ENCODE measurements at regions not wholly inside any gene's neighbourhood (a gene's known extent, or its start where the extent isn't known, plus 50 kb on each side); places are given as distances from the start of the nearest gene placed in this dataset.

- TF ChIP-seq ZNF184 (tag by site-specific recombination; IDR thresholded peaks at IDR 0.05) = 0 out of 2 replicates have a peak, but pooled peaks have one; percentile 7
- TF ChIP-seq ZNF529 (tag by site-specific recombination; IDR thresholded peaks at IDR 0.05; ENCODE audit: insufficient replicate concordance) = no peak
- no peak for TF ChIP-seq ZSCAN4 (tag by site-specific recombination; IDR thresholded peaks at IDR 0.05)
- peak; percentile 36; the same call in 1 of the 2 replicates for TF ChIP-seq ZBTB17 (tag by site-specific recombination; IDR thresholded peaks at IDR 0.05)
These were observed 102.6 kb downstream of the ADSS2 start (continued) for GRCh38 chr1:244349103-244349531.

- CTCF ChIA-PET = no interaction called here
- Histone ChIP-seq H3K4me1 (ENCODE audit: control insufficient read depth, insufficient read depth, low read length) (peaks cover 17% of the 10 kb centered on the region), H3K36me3 (ENCODE audit: control insufficient read depth in 2 of 2, insufficient read depth in 1 of 2, low read length in 2 of 2) (no peaks in the 10 kb centered on the region), H3K4me3 (ENCODE audit: low read depth, low read length) (no peak overlapping the region), H3K9me3 (ENCODE audit: control insufficient read depth, insufficient read depth, low read depth, low read length) (no peaks in the 10 kb centered on the region), H3K27ac (ENCODE audit: extremely low read depth, low read depth, low read length) (no peak overlapping the region)
- TF ChIP-seq ZNF423 (tag by site-specific recombination; IDR thresholded peaks at IDR 0.05) = no peak
- TF ChIP-seq CTCF (tag by site-specific recombination; IDR thresholded peaks at IDR 0.05) = no peak
- no peak for TF ChIP-seq ZNF121 (tag by site-specific recombination; IDR thresholded peaks at IDR 0.05)
- no peak for TF ChIP-seq ZNF302 (tag by site-specific recombination; IDR thresholded peaks at IDR 0.05; ENCODE audit: low read depth)
- TF ChIP-seq PBX3 (CRISPR knock-in tag; IDR thresholded peaks at IDR 0.05) = no peak
- TF ChIP-seq ATF2 (tag by site-specific recombination; IDR thresholded peaks at IDR 0.05; ENCODE audit: low read depth) = no peak
- TF ChIP-seq GLIS1 (tag by site-specific recombination; IDR thresholded peaks at IDR 0.05) = no peak
- TF ChIP-seq ZNF830 (tag by site-specific recombination; IDR thresholded peaks at IDR 0.05; ENCODE audit: low read depth) = no peak
- POLR2A ChIA-PET = no interaction called here
These were observed 102.1 kb downstream of the ADSS2 start for GRCh38 chr1:244349581-244350001.

GRCh38 chr1:244350027-244350426 lies 101.7 kb downstream of the ADSS2 start:
- H3K4me1 ChIP-seq (ENCODE audit: control insufficient read depth, insufficient read depth, low read length) = peaks cover 17% of the 10 kb centered on the region
- no peaks in the 10 kb centered on the region for H3K36me3 ChIP-seq (ENCODE audit: control insufficient read depth in 2 of 2, insufficient read depth in 1 of 2, low read length in 2 of 2)
- ChIA-PET CTCF (no interaction called here), POLR2A (no interaction called here)
- TF ChIP-seq TCF7L2 (IDR thresholded peaks at IDR 0.05; ENCODE audit: borderline replicate concordance, low read depth, low read length) (no peak), PRDM4 (tag by site-specific recombination; IDR thresholded peaks at IDR 0.05) (no peak), ZNF23 (tag by site-specific recombination; IDR thresholded peaks at IDR 0.05; ENCODE audit: borderline replicate concordance) (no peak), ZNF677 (tag by site-specific recombination; IDR thresholded peaks at IDR 0.05) (no peak), SETDB1 (IDR thresholded peaks at IDR 0.05; ENCODE audit: insufficient read length, low read length) (no peak), ZNF837 (tag by site-specific recombination; IDR thresholded peaks at IDR 0.05) (no peak), ZNF146 (tag by site-specific recombination; IDR thresholded peaks at IDR 0.05) (no peak), ZNF558 (tag by site-specific recombination; IDR thresholded peaks at IDR 0.05) (no peak), MEIS1 (CRISPR knock-in tag; IDR thresholded peaks at IDR 0.05; ENCODE audit: borderline replicate concordance) (no peak), ZNF24 (tag by site-specific recombination; IDR thresholded peaks at IDR 0.05) (no peak), ZNF561 (tag by site-specific recombination; IDR thresholded peaks at IDR 0.05; ENCODE audit: borderline replicate concordance) (no peak), ZNF580 (tag by site-specific recombination; IDR thresholded peaks at IDR 0.05) (no peak), BCL11B (tag by site-specific recombination; IDR thresholded peaks at IDR 0.05; ENCODE audit: low read depth) (no peak)
- no peaks in the 10 kb centered on the region for H3K9me3 ChIP-seq (ENCODE audit: control insufficient read depth, insufficient read depth, low read depth, low read length)
- no peak overlapping the region for H3K4me3 ChIP-seq (ENCODE audit: low read depth, low read length)
- no peak overlapping the region for H3K27ac ChIP-seq (ENCODE audit: extremely low read depth, low read depth, low read length)
